DOHH2 (cell line): ENCODE measurements at regions not wholly inside any gene's neighbourhood (a gene's known extent, or its start where the extent isn't known, plus 50 kb on each side); places are given as distances from the start of the nearest gene placed in this dataset.
"Not testable (repeated sequence)": the region's sequence is repeated elsewhere in the genome, so short reads cannot be mapped to it uniquely, and the experiment has no call there.

Experiments used
- CTCF ChIP-seq: fragments of 200-600 bp; sonication (generic); IDR thresholded peaks from one replicate; pipeline ENCODE4 v1.5.1; 2014; ENCODE audit warnings: antibody characterized with exemption, mild to moderate bottlenecking, low read depth, low read length; ENCODE audit not compliant: poor library complexity, severe bottlenecking
- EZH2phosphoT487 ChIP-seq: fragments of 200-600 bp; sonication (generic); IDR thresholded peaks from 2 replicates; pipeline ENCODE4 v1.6.1; 2017; ENCODE audit warnings: borderline replicate concordance, mild to moderate bottlenecking, antibody characterized with exemption, low read length, moderate library complexity, mixed read lengths

- not testable (repeated sequence) for TF ChIP-seq CTCF, EZH2phosphoT487
These were observed 75.8 kb upstream of the MSX2 start for GRCh38 chr5:174648618-174649017.
